AG10803 (cell line): ENCODE measurements at regions not wholly inside any gene's neighbourhood (a gene's known extent, or its start where the extent isn't known, plus 50 kb on each side); places are given as distances from the start of the nearest gene placed in this dataset.

Source experiments
- DNase-seq: peaks from one replicate; pipeline ENCODE4 v3.0.0; 2010; ENCODE audit warnings: low read depth
- H3K4me3 ChIP-seq: 2 replicates; pipeline ENCODE4 v1.5.1; 2011; ENCODE audit warnings: mild to moderate bottlenecking, low read length, control low read depth
- TF ChIP-seq, protein P1 (sequence below): conservative IDR thresholded peaks from 2 replicates; pipeline ENCODE4 v1.5.1; 2011; ENCODE audit warnings: mild to moderate bottlenecking, low read length, control low read depth, inconsistent platforms

GRCh38 chr4:161238033-161238432, 925.8 kb downstream of the FSTL5 start:
- TF ChIP-seq, protein P1, sequence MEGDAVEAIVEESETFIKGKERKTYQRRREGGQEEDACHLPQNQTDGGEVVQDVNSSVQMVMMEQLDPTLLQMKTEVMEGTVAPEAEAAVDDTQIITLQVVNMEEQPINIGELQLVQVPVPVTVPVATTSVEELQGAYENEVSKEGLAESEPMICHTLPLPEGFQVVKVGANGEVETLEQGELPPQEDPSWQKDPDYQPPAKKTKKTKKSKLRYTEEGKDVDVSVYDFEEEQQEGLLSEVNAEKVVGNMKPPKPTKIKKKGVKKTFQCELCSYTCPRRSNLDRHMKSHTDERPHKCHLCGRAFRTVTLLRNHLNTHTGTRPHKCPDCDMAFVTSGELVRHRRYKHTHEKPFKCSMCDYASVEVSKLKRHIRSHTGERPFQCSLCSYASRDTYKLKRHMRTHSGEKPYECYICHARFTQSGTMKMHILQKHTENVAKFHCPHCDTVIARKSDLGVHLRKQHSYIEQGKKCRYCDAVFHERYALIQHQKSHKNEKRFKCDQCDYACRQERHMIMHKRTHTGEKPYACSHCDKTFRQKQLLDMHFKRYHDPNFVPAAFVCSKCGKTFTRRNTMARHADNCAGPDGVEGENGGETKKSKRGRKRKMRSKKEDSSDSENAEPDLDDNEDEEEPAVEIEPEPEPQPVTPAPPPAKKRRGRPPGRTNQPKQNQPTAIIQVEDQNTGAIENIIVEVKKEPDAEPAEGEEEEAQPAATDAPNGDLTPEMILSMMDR: no peak
- H3K4me3 ChIP-seq: no peak overlapping the region
- no peak for DNase-seq

DNA sequence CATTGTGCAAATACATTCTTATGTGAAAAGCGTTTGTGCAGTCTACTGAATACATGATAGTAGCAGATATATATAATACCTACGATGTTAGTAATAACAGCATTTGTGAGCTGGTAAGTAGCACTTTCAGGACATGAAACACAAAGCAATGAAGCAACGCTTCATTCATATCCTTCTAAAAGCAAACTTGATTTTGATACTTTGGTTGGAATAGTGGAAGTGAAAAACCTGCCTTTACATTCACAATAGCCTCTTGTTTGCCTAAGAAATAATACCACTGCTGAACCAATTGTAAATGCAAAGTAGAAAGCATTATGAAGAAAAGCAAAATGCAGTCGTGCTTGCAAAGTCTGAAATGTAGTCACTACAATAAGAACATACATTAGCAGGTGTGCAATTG, 926.3 kb downstream of the FSTL5 start:
- H3K4me3 ChIP-seq: no peak overlapping the region
- TF ChIP-seq, protein P1: no peak
- no peak for DNase-seq

- DNase-seq: no peak
- TF ChIP-seq, protein P1: no peak
- H3K4me3 ChIP-seq: no peak overlapping the region
Measured at GRCh38 chr4:161225327-161225726, 938.5 kb downstream of the FSTL5 start.

DNA sequence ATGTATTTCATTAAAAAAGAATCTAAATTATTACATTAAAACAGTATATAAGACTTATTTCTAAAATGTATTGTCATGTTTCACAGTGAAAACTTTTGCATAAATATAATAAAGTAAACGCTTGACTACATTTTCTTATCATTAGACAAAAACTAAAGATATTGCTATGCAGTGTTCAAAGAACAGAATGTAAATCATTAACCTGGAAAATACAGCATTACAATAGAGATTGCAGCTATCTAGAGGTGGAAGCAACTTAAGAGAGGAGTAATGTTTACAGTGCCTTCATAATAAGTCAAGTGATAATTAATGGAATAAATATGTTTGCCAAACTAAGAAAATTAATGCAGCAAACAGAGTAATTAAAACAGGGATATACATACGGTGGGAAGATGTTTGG, 940.9 kb downstream of the FSTL5 start:
- no peak overlapping the region for H3K4me3 ChIP-seq
- DNase-seq: no peak
- TF ChIP-seq, protein P1: no peak

DNA sequence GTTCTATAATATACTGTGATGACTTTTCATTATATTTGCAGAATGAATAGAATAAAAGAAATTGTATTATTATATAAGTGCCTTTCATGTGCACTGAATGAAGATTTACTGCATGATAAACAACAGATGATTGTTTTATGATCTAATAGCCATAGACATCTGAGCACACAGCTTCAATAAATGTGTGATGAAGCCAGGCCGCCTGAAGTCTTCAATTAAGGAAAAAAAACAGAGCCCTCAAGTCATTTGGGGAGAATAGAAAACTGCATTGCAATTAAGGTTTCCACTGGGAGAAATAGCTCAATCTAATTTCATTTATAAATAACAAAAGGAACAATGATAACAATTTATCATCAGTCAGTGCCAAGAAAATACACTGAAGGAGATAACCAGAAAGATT, 955.2 kb downstream of the FSTL5 start:
- no peak overlapping the region for H3K4me3 ChIP-seq
- TF ChIP-seq, protein P1: no peak
- no peak for DNase-seq

- TF ChIP-seq, protein P1: no peak
- no peak for DNase-seq
Measured at GRCh38 chr4:161206528-161207080, 957.2 kb downstream of the FSTL5 start.

GRCh38 chr4:161203865-161204264, 959.9 kb downstream of the FSTL5 start:
- DNase-seq: no peak
- no peak overlapping the region for H3K4me3 ChIP-seq
- TF ChIP-seq, protein P1: no peak

More at GRCh38 chr4:161206528-161207080, 957.2 kb downstream of the FSTL5 start:
- no peak overlapping the region for H3K4me3 ChIP-seq
